H1 (cell line): ENCODE measurements at regions not wholly inside any gene's neighbourhood (a gene's known extent, or its start where the extent isn't known, plus 50 kb on each side); places are given as distances from the start of the nearest gene placed in this dataset.

Source experiments
- CTCF ChIA-PET: fragments of 300-600 bp; sonication (Branson Sonifier 250); formaldehyde crosslinking; loops from one replicate; lab custom pipeline; 2021; ENCODE audit not compliant: partially characterized antibody; lab: Charles Lee
- POLR2A ChIA-PET: fragments of 300-600 bp; sonication (Branson Sonifier 250); formaldehyde crosslinking; loops from one replicate; lab custom pipeline; 2021; ENCODE audit warnings: inconsistent platforms; ENCODE audit not compliant: partially characterized antibody; lab: Charles Lee
- DNase-seq, 2 experiments: peaks; one replicate each; pipeline versions ENCODE4 v3.0.0 to v3.0.0-alpha.2; 2010 to 2022; ENCODE audit warnings: low spot score in 2 of 2, low read depth in 1 of 2, mixed read lengths in 1 of 2
- FAIRE-seq: peaks from 2 replicates; lab custom pipeline; 2011; peaks lifted over from hg19 to GRCh38; lab: Jason Lieb, UNC
- H2AFZ ChIP-seq: 2 replicates; pipeline ENCODE4 v1.8.1; 2012; ENCODE audit warnings: low read length, inconsistent platforms
- H2AK5ac ChIP-seq: 2 replicates; pipeline ENCODE4 v1.6.1; 2013; ENCODE audit warnings: low read depth, low read length
- H2BK120ac ChIP-seq: replicated peaks from 2 replicates; pipeline ENCODE3; 2013; ENCODE audit warnings: low read depth, low read length, inconsistent platforms
- H2BK12ac ChIP-seq: 2 replicates; pipeline ENCODE4 v1.6.1; 2013; ENCODE audit warnings: low read depth, low read length
- H2BK15ac ChIP-seq: 2 replicates; pipeline ENCODE4 v1.6.1; 2013; ENCODE audit warnings: low read length
- H2BK20ac ChIP-seq: 2 replicates; pipeline ENCODE4 v1.6.1; 2013; ENCODE audit warnings: low read length
- H2BK5ac ChIP-seq: 2 replicates; pipeline ENCODE4 v1.6.1; 2013; ENCODE audit warnings: low read depth, low read length
- H3K14ac ChIP-seq: 2 replicates; pipeline ENCODE4 v1.6.1; 2013; ENCODE audit warnings: inconsistent platforms; ENCODE audit not compliant: insufficient read length
- H3K18ac ChIP-seq: 2 replicates; pipeline ENCODE4 v1.6.1; 2013; ENCODE audit warnings: low read length; ENCODE audit errors: extremely low read depth
- H3K23ac ChIP-seq: 2 replicates; pipeline ENCODE4 v1.6.1; 2013; ENCODE audit warnings: inconsistent platforms; ENCODE audit not compliant: insufficient read length
- H3K23me2 ChIP-seq: 2 replicates; pipeline ENCODE4 v1.6.1; 2013; ENCODE audit warnings: low read depth, low read length
- H3K27ac ChIP-seq: 2 replicates; pipeline ENCODE4 v1.6.1; 2011; ENCODE audit warnings: low read depth, low read length, inconsistent platforms
- H3K27me3 ChIP-seq, 4 experiments: replicated peaks in 1 of 4; 1 replicate in 1 of 4; 2 replicates in 3 of 4; pipeline versions ENCODE4 v1.6.1 to v1.8.1; 2011 to 2013; ENCODE audit warnings: low read length in 3 of 4, mild to moderate bottlenecking in 3 of 4, inconsistent platforms in 2 of 4, mixed read lengths in 2 of 4, moderate library complexity in 1 of 4; ENCODE audit not compliant: control insufficient read depth in 3 of 4, insufficient read depth in 3 of 4; ENCODE audit errors: extremely low read depth in 1 of 4
- H3K36me3 ChIP-seq, 4 experiments: 2 replicates each; pipeline versions ENCODE4 v1.6.1 to v1.8.1; 2011 to 2013; ENCODE audit warnings: mild to moderate bottlenecking in 4 of 4, low read length in 3 of 4, moderate library complexity in 2 of 4, control low read depth in 1 of 4, inconsistent platforms in 1 of 4; ENCODE audit not compliant: insufficient read depth in 4 of 4, control insufficient read depth in 2 of 4
- H3K4ac ChIP-seq: replicated peaks from 2 replicates; pipeline ENCODE3; 2013; ENCODE audit warnings: low read length, low read depth, mixed read lengths, inconsistent platforms; ENCODE audit not compliant: insufficient read length
- H3K4me1 ChIP-seq, 4 experiments: replicated peaks in 1 of 4; 1 replicate in 1 of 4; 2 replicates in 3 of 4; pipeline versions ENCODE4 v1.6.1 to v1.8.1; 2011 to 2013; ENCODE audit warnings: low read length in 3 of 4, inconsistent platforms in 2 of 4, mixed read lengths in 1 of 4; ENCODE audit not compliant: insufficient read depth in 4 of 4, control insufficient read depth in 3 of 4
- H3K4me2 ChIP-seq, 2 experiments: 2 replicates each; pipeline versions ENCODE4 v1.6.1 to v1.8.1; 2011 to 2013; ENCODE audit warnings: low read depth in 2 of 2, low read length in 2 of 2, control low read depth in 1 of 2, inconsistent platforms in 1 of 2, mild to moderate bottlenecking in 1 of 2; ENCODE audit not compliant: insufficient read depth in 1 of 2
- H3K4me3 ChIP-seq, 4 experiments: fragments of 200-600, 300-600 bp in 1 of 4; sonication (generic), shearing (Covaris generic), sonication (Bioruptor Twin) in 1 of 4; 2 replicates each; pipeline versions ENCODE4 v1.5.1 to v1.8.1; 2011 to 2016; ENCODE audit warnings: low read length in 4 of 4, low read depth in 3 of 4, control low read depth in 2 of 4, inconsistent platforms in 2 of 4, mild to moderate bottlenecking in 2 of 4, mixed read lengths in 1 of 4, moderate library complexity in 1 of 4; ENCODE audit not compliant: insufficient read depth in 2 of 4; ENCODE audit errors: extremely low read depth in 1 of 4
- H3K56ac ChIP-seq: replicated peaks from 2 replicates; pipeline ENCODE3; 2013; ENCODE audit warnings: low read depth, mild to moderate bottlenecking, mixed read lengths, low read length, inconsistent platforms; ENCODE audit not compliant: insufficient read length
- H3K79me1 ChIP-seq: 2 replicates; pipeline ENCODE4 v1.6.1; 2013; ENCODE audit warnings: low read depth, low read length, control low read depth
- H3K79me2 ChIP-seq, 2 experiments: 2 replicates each; pipeline versions ENCODE4 v1.6.1 to v1.8.1; 2012 to 2013; ENCODE audit warnings: low read length in 2 of 2, mild to moderate bottlenecking in 2 of 2, inconsistent platforms in 1 of 2; ENCODE audit not compliant: insufficient read depth in 2 of 2, control insufficient read depth in 1 of 2
- H3K9ac ChIP-seq, 4 experiments: replicated peaks in 1 of 4; 1 replicate in 1 of 4; 2 replicates in 3 of 4; pipeline versions ENCODE4 v1.6.1 to v1.8.1; 2011 to 2013; ENCODE audit warnings: low read depth in 3 of 4, low read length in 3 of 4, control low read depth in 2 of 4, mild to moderate bottlenecking in 2 of 4, moderate library complexity in 2 of 4, inconsistent platforms in 1 of 4; ENCODE audit errors: extremely low read depth in 1 of 4
- H3K9me3 ChIP-seq, 2 experiments: 2 replicates each; pipeline versions ENCODE4 v1.6.1 to v1.8.1; 2012 to 2013; ENCODE audit warnings: mild to moderate bottlenecking in 2 of 2, moderate library complexity in 2 of 2, control low read depth in 1 of 2, inconsistent platforms in 1 of 2, low read depth in 1 of 2, low read length in 1 of 2, mixed read lengths in 1 of 2; ENCODE audit not compliant: insufficient read depth in 2 of 2
- H4K20me1 ChIP-seq, 2 experiments: replicated peaks in 1 of 2; 2 replicates each; pipeline versions ENCODE3 to v1.8.1; 2011 to 2013; ENCODE audit warnings: inconsistent platforms in 2 of 2, low read length in 2 of 2, mild to moderate bottlenecking in 1 of 2; ENCODE audit not compliant: insufficient read depth in 2 of 2, control insufficient read depth in 1 of 2
- H4K5ac ChIP-seq: 2 replicates; pipeline ENCODE4 v1.6.1; 2013; ENCODE audit warnings: low read length, low read depth, mixed read lengths, inconsistent platforms; ENCODE audit not compliant: insufficient read length
- H4K8ac ChIP-seq: 2 replicates; pipeline ENCODE4 v1.8.0; 2013; ENCODE audit warnings: mild to moderate bottlenecking, moderate library complexity, low read length, inconsistent platforms; ENCODE audit not compliant: insufficient read depth; ENCODE audit errors: extremely low read depth
- H4K91ac ChIP-seq: replicated peaks from 2 replicates; pipeline ENCODE3; 2013; ENCODE audit warnings: low read length, mixed read lengths, inconsistent platforms; ENCODE audit not compliant: insufficient read length
- GTF2F1 ChIP-seq: IDR thresholded peaks from 2 replicates; pipeline ENCODE4 v1.6.1; 2012; ENCODE audit warnings: low read depth, low read length, improper control_type of control experiment, borderline replicate concordance
- RNF2 ChIP-seq: fragments of 200-900, 300-1000 bp; sonication (generic); IDR thresholded peaks from 2 replicates; pipeline ENCODE4 v1.7.1; 2016; ENCODE audit warnings: borderline replicate concordance, low read depth, mild to moderate bottlenecking, antibody characterized with exemption, low read length; ENCODE audit not compliant: poor library complexity, severe bottlenecking; ENCODE audit errors: missing control alignments
- SUZ12 ChIP-seq: fragments of 200-600 bp; sonication (generic); IDR thresholded peaks from 2 replicates; pipeline ENCODE4 v1.6.1; 2012; ENCODE audit warnings: mild to moderate bottlenecking, inconsistent platforms, low read length, moderate library complexity, mixed read lengths
- WGBS, 2 experiments: shearing (Covaris generic) in 1 of 2; methylation state at CpG; one replicate each; pipeline versions ENCODE4 v1.1.6 to v1.1.7; 2013 to 2015; ENCODE audit warnings: low lambda C conversion rate in 2 of 2, mixed read lengths in 2 of 2, inconsistent platforms in 1 of 2, low coverage in 1 of 2, missing lambda C conversion rate in 1 of 2; ENCODE audit not compliant: insufficient replicate concordance in 2 of 2, insufficient coverage in 1 of 2, insufficient read length in 1 of 2; ENCODE audit errors: extremely low coverage in 1 of 2, missing lambda C conversion rate in 1 of 2; 5-methylcytosine and 5-hydroxymethylcytosine counted together
- TF ChIP-seq, protein P1 (sequence below): IDR thresholded peaks from 2 replicates; pipeline ENCODE4 v1.6.1; 2012; ENCODE audit warnings: low read length, inconsistent platforms

DNA sequence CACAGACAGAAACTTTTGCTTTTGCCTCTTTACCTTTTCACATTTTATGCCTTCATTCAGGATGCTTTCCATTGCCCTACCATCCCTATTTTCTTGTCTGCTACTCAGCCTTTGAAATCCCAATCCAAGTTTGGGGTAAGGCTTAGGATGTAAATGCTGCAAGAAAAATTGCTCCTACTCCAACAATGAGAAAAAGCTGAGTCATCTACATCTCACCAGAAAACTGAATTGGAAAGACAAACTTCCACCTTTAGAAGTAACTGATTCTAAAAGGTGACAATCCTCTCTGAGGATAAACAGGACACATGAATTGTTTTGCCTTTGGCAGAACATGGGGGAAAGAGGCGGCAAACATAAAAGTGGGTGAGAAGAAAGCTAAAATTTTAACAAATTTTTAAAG lies 295.6 kb downstream of the NR2F1-AS1 start:
- ChIA-PET POLR2A (no interaction called here), CTCF (no interaction called here)
- no peak overlapping the region for H3K14ac ChIP-seq
- H3K79me2 ChIP-seq, result no peaks in the 10 kb centered on the region
- 90% methylated on average over 1 of the region's 1 CpG; no CpG with 5 or more reads in 1 of the 2 experiments for WGBS, 2 experiments
- H4K8ac ChIP-seq, result no peak overlapping the region
- no peak overlapping the region for H3K23ac ChIP-seq
- no peak overlapping the region for H3K4ac ChIP-seq
- H2BK15ac ChIP-seq, result no peak overlapping the region
- H3K18ac ChIP-seq, result no peak overlapping the region
- no peak overlapping the region for H3K27ac ChIP-seq
- no peak overlapping the region for H2BK5ac ChIP-seq
- no peak overlapping the region for H2BK12ac ChIP-seq
- no peaks in the 10 kb centered on the region for H4K20me1 ChIP-seq
- FAIRE-seq (no peak), DNase-seq (no peak)
- H3K4me3 ChIP-seq, result no peak overlapping the region
- H4K5ac ChIP-seq, result no peak overlapping the region
- no peak overlapping the region for H2AFZ ChIP-seq
- H2BK120ac ChIP-seq, result no peak overlapping the region
- TF ChIP-seq, protein P1, sequence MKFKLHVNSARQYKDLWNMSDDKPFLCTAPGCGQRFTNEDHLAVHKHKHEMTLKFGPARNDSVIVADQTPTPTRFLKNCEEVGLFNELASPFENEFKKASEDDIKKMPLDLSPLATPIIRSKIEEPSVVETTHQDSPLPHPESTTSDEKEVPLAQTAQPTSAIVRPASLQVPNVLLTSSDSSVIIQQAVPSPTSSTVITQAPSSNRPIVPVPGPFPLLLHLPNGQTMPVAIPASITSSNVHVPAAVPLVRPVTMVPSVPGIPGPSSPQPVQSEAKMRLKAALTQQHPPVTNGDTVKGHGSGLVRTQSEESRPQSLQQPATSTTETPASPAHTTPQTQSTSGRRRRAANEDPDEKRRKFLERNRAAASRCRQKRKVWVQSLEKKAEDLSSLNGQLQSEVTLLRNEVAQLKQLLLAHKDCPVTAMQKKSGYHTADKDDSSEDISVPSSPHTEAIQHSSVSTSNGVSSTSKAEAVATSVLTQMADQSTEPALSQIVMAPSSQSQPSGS, result no peak
- TF ChIP-seq SUZ12 (no peak), RNF2 (no peak), GTF2F1 (no peak)
- H2AK5ac ChIP-seq, result no peak overlapping the region
- no peak overlapping the region for H3K4me2 ChIP-seq
- no peaks in the 10 kb centered on the region; a peak in 1 of 4 replicates for H3K9me3 ChIP-seq
- no peak overlapping the region for H3K9ac ChIP-seq
- no peaks in the 10 kb centered on the region for H3K36me3 ChIP-seq
- no peak overlapping the region for H4K91ac ChIP-seq
- no peaks in the 10 kb centered on the region for H3K4me1 ChIP-seq
- H3K56ac ChIP-seq, result no peak overlapping the region
- H3K79me1 ChIP-seq, result no peaks in the 10 kb centered on the region
- no peak overlapping the region for H2BK20ac ChIP-seq
- no peaks in the 10 kb centered on the region for H3K27me3 ChIP-seq
- H3K23me2 ChIP-seq, result no peaks in the 10 kb centered on the region
